K562 (cell line): ENCODE measurements at regions not wholly inside any gene's neighbourhood (a gene's known extent, or its start where the extent isn't known, plus 50 kb on each side); places are given as distances from the start of the nearest gene placed in this dataset.
A peak's percentile ranks its signal among the peaks of the same experiment; 100 is the strongest.

Source experiments
- ATAC-seq: fragments of 200-7000 bp; cut with Tn5 transposase; 3 replicates; pipeline ENCODE4 v1.9.1; 2020; ENCODE audit warnings: moderate library complexity
- BruUV-seq: library from RNA; stranded (reverse); fragments of 400-500 nt; replicated peaks from 2 replicates; lab custom pipeline; 2021; lab: Mats Ljungman, UMichigan
- CTCF ChIA-PET: fragments of 300-600 bp; formaldehyde crosslinking; extraction: SDS; loops from one replicate; lab custom pipeline; 2021; ENCODE audit warnings: low intra/inter-chr PET ratio; lab: Yijun Ruan, JAX
- POLR2A ChIA-PET: fragments of 300-600, 350-650 bp; sonication (Branson Sonifier 250); formaldehyde crosslinking; extraction: SDS; loops from one replicate; lab custom pipeline; 2021; ENCODE audit warnings: antibody characterized with exemption, inconsistent platforms; lab: Yijun Ruan, JAX
- DNase-seq, 4 experiments: peaks; one replicate each; pipeline versions ENCODE4 v3.0.0 to v3.0.0-alpha.2; 2011 to 2018; ENCODE audit warnings: low spot score in 3 of 4, mixed read lengths in 3 of 4; ENCODE audit errors: extremely low read depth in 1 of 4
- FAIRE-seq: peaks from 2 replicates; lab custom pipeline; 2011; peaks lifted over from hg19 to GRCh38; lab: Jason Lieb, UNC
- H2AFZ ChIP-seq: 2 replicates; pipeline ENCODE4 v1.6.0; 2011; ENCODE audit warnings: low read depth, low read length, control low read depth, inconsistent platforms
- H3K27ac ChIP-seq: fragments of 200-600 bp; 3 replicates; pipeline ENCODE4 v1.8.0; 2011; ENCODE audit warnings: low read depth, mild to moderate bottlenecking, control low read depth, inconsistent platforms, low read length, moderate library complexity, mixed read lengths; ENCODE audit errors: extremely low read depth
- H3K27me3 ChIP-seq, 2 experiments: fragments of 300-600 bp in 1 of 2; 2 replicates in 1 of 2; 3 replicates in 1 of 2; pipeline versions ENCODE4 v1.6.0 to v1.8.0; 2011; ENCODE audit warnings: inconsistent platforms in 2 of 2, low read length in 2 of 2, mild to moderate bottlenecking in 1 of 2, mixed read lengths in 1 of 2, moderate library complexity in 1 of 2; ENCODE audit not compliant: control insufficient read depth in 2 of 2, insufficient read depth in 2 of 2
- H3K36me3 ChIP-seq: fragments of 300-600 bp; 3 replicates; pipeline ENCODE4 v1.8.0; 2011; ENCODE audit warnings: mild to moderate bottlenecking, low read length, inconsistent platforms; ENCODE audit not compliant: control insufficient read depth, insufficient read depth
- H3K4me1 ChIP-seq, 2 experiments: fragments of 200-600 bp in 1 of 2; replicated peaks in 1 of 2; 2 replicates in 1 of 2; 3 replicates in 1 of 2; pipeline versions ENCODE4 v1.5.1 to v1.8.0; 2011; ENCODE audit warnings: inconsistent platforms in 2 of 2, low read length in 2 of 2, mild to moderate bottlenecking in 1 of 2, mixed read lengths in 1 of 2, moderate library complexity in 1 of 2; ENCODE audit not compliant: control insufficient read depth in 2 of 2, insufficient read depth in 2 of 2
- H3K4me2 ChIP-seq: 2 replicates; pipeline ENCODE4 v1.6.1; 2011; ENCODE audit warnings: low read length, control low read depth, inconsistent platforms, mixed read lengths; ENCODE audit not compliant: insufficient read depth
- H3K4me3 ChIP-seq: fragments of 200-600 bp; sonication (generic), shearing (Covaris generic); 2 replicates; pipeline ENCODE4 v1.5.1; 2016; ENCODE audit warnings: control low read depth, inconsistent platforms
- H3K79me2 ChIP-seq: fragments of 200-600 bp; 3 replicates; pipeline ENCODE4 v1.8.0; 2011; ENCODE audit warnings: low read length, inconsistent platforms; ENCODE audit not compliant: control insufficient read depth, insufficient read depth
- H3K9ac ChIP-seq, 2 experiments: 2 replicates each; pipeline versions ENCODE4 v1.6.0 to v1.6.1; 2011; ENCODE audit warnings: low read depth in 2 of 2, low read length in 2 of 2, control low read depth in 1 of 2, inconsistent platforms in 1 of 2, mild to moderate bottlenecking in 1 of 2, mixed read lengths in 1 of 2; ENCODE audit not compliant: insufficient read depth in 1 of 2
- H3K9me1 ChIP-seq: one replicate; pipeline ENCODE4 v1.6.0; 2011; ENCODE audit warnings: inconsistent platforms, mild to moderate bottlenecking, low read length, moderate library complexity; ENCODE audit not compliant: control insufficient read depth, insufficient read depth
- H3K9me3 ChIP-seq: replicated peaks from 2 replicates; pipeline ENCODE4 v1.5.1; 2011; ENCODE audit warnings: low read depth, low read length, inconsistent platforms; ENCODE audit not compliant: control insufficient read depth, insufficient read depth
- H4K20me1 ChIP-seq: replicated peaks from 2 replicates; pipeline ENCODE4 v1.6.1; 2011; ENCODE audit warnings: low read length, inconsistent platforms, mixed read lengths; ENCODE audit not compliant: control insufficient read depth, insufficient read depth
- FOXM1 ChIP-seq, 2 experiments: fragments of 450-650 bp in 1 of 2; sonication (generic) in 1 of 2; formaldehyde crosslinking in 1 of 2; IDR thresholded peaks; 2 replicates each; pipeline versions ENCODE4 v1.6.1 to v1.9.0; 2017 to 2022; ENCODE audit warnings: low read depth in 2 of 2, mild to moderate bottlenecking in 2 of 2, missing genetic modification reagents in 1 of 2, moderate library complexity in 1 of 2
- MAFG ChIP-seq: fragments of 450-650 bp; conservative IDR thresholded peaks from 2 replicates; pipeline ENCODE4 v1.6.1; 2016; ENCODE audit warnings: missing genetic modification characterization, missing compliant biosample characterization
- PATZ1 ChIP-seq: fragments of 250-450 bp; sonication (Bioruptor Pico); IDR thresholded peaks from 2 replicates; pipeline ENCODE4 v1.5.0; 2020; ENCODE audit warnings: mild to moderate bottlenecking, borderline replicate concordance
- SIX5 ChIP-seq, 2 experiments: IDR thresholded peaks; 2 replicates each; pipeline ENCODE4 v1.6.1; 2011; ENCODE audit warnings: low read length in 2 of 2, borderline replicate concordance in 1 of 2, low read depth in 1 of 2, mild to moderate bottlenecking in 1 of 2, moderate library complexity in 1 of 2; ENCODE audit not compliant: insufficient read depth in 1 of 2
- ZBTB33 ChIP-seq: sonication (generic); formaldehyde crosslinking; IDR thresholded peaks from 2 replicates; pipeline ENCODE4 v1.8.1; 2023; ENCODE audit warnings: mild to moderate bottlenecking, missing genetic modification reagents
- WGBS: fragments of 100-300 bp; shearing (Covaris generic); methylation state at CpG from one replicate; pipeline ENCODE4 v1.1.6; 2016; ENCODE audit warnings: low coverage, mixed read lengths; ENCODE audit not compliant: insufficient coverage; ENCODE audit errors: missing lambda C conversion rate; 5-methylcytosine and 5-hydroxymethylcytosine counted together
- in situ Hi-C: fragments of 300-500 bp; cut with MboI; formaldehyde crosslinking; loops from 4 replicates; pipeline ENCODE4 v1.15.0; 2018; ENCODE audit warnings: inconsistent platforms, mixed read lengths
- intact Hi-C: fragments of 100-400 bp; cut with micrococcal nuclease; formaldehyde crosslinking; loops from 2 replicates; pipeline ENCODE4 v1.14.2; 2022

- no peaks in the 10 kb centered on the region for H3K9me3 ChIP-seq
- no peak overlapping the region for H3K27ac ChIP-seq
- no peaks in the 10 kb centered on the region for H4K20me1 ChIP-seq
- ChIA-PET CTCF (no interaction called here), POLR2A (no interaction called here)
- FAIRE-seq (no peak), DNase-seq (no peak), ATAC-seq (no peak)
- in situ Hi-C loops (no loop called here), intact Hi-C loops (no loop called here)
- TF ChIP-seq ZBTB33 (CRISPR knock-in tag) (no peak), PATZ1 (no peak), FOXM1 (IDR thresholded peaks at IDR 0.05; ENCODE audit: low read depth) (no peak), FOXM1 (CRISPR knock-in tag; IDR thresholded peaks at IDR 0.05; ENCODE audit: low read depth) (no peak), SIX5 (IDR thresholded peaks at IDR 0.05; ENCODE audit: borderline replicate concordance in 1 of 2, insufficient read depth in 1 of 2, low read depth in 1 of 2, low read length in 2 of 2) (no peak), MAFG (peak; percentile 22; the same call in 1 of the 2 replicates)
- no peaks in the 10 kb centered on the region for H3K79me2 ChIP-seq
- 0% methylated on average over 2 of the region's 2 CpGs for WGBS
- no peak overlapping the region for H3K9ac ChIP-seq
- BruUV-seq: no TSS peak
- no peak overlapping the region for H3K4me3 ChIP-seq
- no peaks in the 10 kb centered on the region for H3K36me3 ChIP-seq
- H3K4me1 ChIP-seq: no peaks in the 10 kb centered on the region
- H2AFZ ChIP-seq: no peak overlapping the region
- no peak overlapping the region for H3K4me2 ChIP-seq
- H3K27me3 ChIP-seq: no peaks in the 10 kb centered on the region
- no peaks in the 10 kb centered on the region for H3K9me1 ChIP-seq
Observed at GRCh38 chr14:65916055-65916454, 503.5 kb downstream of the FUT8 start.
